ENCODE measurements at regions not wholly inside any gene's neighbourhood (a gene's known extent, or its start where the extent isn't known, plus 50 kb on each side); places are given as distances from the start of the nearest gene placed in this dataset.

DNA sequence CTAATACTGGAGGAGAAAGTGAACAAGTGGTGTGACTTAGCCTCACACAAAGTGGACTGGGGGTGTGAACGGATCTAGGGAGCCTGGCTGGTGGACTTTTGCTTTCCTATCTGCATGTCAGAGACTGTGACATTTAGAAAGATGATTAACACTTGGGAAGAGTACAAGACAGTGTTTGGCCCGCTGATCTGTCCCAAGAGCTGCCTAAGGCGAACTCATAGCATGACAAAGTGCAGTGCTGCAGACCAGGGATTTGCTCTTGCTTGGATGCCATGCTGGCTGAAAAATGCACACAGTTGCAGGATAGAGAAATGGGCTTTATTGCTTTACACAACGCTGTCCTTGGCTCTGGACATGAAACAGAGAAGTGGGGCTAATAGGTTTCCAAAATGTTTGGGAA lies 386.0 kb upstream of the MAN1A1 start:
- TF ChIP-seq, protein P1, sequence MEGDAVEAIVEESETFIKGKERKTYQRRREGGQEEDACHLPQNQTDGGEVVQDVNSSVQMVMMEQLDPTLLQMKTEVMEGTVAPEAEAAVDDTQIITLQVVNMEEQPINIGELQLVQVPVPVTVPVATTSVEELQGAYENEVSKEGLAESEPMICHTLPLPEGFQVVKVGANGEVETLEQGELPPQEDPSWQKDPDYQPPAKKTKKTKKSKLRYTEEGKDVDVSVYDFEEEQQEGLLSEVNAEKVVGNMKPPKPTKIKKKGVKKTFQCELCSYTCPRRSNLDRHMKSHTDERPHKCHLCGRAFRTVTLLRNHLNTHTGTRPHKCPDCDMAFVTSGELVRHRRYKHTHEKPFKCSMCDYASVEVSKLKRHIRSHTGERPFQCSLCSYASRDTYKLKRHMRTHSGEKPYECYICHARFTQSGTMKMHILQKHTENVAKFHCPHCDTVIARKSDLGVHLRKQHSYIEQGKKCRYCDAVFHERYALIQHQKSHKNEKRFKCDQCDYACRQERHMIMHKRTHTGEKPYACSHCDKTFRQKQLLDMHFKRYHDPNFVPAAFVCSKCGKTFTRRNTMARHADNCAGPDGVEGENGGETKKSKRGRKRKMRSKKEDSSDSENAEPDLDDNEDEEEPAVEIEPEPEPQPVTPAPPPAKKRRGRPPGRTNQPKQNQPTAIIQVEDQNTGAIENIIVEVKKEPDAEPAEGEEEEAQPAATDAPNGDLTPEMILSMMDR (conservative IDR thresholded peaks at IDR 0.05; ENCODE audit: low read depth in 2 of 2) = no peak
- TF ChIP-seq EZH2phosphoT487 (IDR thresholded peaks at IDR 0.05; ENCODE audit: unreplicated experiment) (no peak), EZH2 (IDR thresholded peaks at IDR 0.05; ENCODE audit: low read depth, unreplicated experiment) (no peak), POLR2AphosphoS5 (IDR thresholded peaks at IDR 0.05; ENCODE audit: low read depth) (no peak), ZNF114 (CRISPR knock-in tag; IDR thresholded peaks at IDR 0.05) (no peak), STAT1 (IDR thresholded peaks at IDR 0.05; ENCODE audit: unreplicated experiment) (no peak), NANOG (IDR thresholded peaks at IDR 0.05; ENCODE audit: borderline replicate concordance) (no peak), CREB1 (CRISPR knock-in tag; IDR thresholded peaks at IDR 0.05; ENCODE audit: low read depth) (no peak), JUNB (IDR thresholded peaks at IDR 0.05; ENCODE audit: unreplicated experiment) (no peak), ZNF331 (CRISPR knock-in tag; IDR thresholded peaks at IDR 0.05; ENCODE audit: low read depth) (no peak)
- TF ChIP-seq, protein P2, sequence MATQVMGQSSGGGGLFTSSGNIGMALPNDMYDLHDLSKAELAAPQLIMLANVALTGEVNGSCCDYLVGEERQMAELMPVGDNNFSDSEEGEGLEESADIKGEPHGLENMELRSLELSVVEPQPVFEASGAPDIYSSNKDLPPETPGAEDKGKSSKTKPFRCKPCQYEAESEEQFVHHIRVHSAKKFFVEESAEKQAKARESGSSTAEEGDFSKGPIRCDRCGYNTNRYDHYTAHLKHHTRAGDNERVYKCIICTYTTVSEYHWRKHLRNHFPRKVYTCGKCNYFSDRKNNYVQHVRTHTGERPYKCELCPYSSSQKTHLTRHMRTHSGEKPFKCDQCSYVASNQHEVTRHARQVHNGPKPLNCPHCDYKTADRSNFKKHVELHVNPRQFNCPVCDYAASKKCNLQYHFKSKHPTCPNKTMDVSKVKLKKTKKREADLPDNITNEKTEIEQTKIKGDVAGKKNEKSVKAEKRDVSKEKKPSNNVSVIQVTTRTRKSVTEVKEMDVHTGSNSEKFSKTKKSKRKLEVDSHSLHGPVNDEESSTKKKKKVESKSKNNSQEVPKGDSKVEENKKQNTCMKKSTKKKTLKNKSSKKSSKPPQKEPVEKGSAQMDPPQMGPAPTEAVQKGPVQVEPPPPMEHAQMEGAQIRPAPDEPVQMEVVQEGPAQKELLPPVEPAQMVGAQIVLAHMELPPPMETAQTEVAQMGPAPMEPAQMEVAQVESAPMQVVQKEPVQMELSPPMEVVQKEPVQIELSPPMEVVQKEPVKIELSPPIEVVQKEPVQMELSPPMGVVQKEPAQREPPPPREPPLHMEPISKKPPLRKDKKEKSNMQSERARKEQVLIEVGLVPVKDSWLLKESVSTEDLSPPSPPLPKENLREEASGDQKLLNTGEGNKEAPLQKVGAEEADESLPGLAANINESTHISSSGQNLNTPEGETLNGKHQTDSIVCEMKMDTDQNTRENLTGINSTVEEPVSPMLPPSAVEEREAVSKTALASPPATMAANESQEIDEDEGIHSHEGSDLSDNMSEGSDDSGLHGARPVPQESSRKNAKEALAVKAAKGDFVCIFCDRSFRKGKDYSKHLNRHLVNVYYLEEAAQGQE (IDR thresholded peaks at IDR 0.05; ENCODE audit: unreplicated experiment) = no peak
- TF ChIP-seq, protein P3, sequence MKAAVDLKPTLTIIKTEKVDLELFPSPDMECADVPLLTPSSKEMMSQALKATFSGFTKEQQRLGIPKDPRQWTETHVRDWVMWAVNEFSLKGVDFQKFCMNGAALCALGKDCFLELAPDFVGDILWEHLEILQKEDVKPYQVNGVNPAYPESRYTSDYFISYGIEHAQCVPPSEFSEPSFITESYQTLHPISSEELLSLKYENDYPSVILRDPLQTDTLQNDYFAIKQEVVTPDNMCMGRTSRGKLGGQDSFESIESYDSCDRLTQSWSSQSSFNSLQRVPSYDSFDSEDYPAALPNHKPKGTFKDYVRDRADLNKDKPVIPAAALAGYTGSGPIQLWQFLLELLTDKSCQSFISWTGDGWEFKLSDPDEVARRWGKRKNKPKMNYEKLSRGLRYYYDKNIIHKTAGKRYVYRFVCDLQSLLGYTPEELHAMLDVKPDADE (IDR thresholded peaks at IDR 0.05) = no peak
- TF ChIP-seq, protein P4, sequence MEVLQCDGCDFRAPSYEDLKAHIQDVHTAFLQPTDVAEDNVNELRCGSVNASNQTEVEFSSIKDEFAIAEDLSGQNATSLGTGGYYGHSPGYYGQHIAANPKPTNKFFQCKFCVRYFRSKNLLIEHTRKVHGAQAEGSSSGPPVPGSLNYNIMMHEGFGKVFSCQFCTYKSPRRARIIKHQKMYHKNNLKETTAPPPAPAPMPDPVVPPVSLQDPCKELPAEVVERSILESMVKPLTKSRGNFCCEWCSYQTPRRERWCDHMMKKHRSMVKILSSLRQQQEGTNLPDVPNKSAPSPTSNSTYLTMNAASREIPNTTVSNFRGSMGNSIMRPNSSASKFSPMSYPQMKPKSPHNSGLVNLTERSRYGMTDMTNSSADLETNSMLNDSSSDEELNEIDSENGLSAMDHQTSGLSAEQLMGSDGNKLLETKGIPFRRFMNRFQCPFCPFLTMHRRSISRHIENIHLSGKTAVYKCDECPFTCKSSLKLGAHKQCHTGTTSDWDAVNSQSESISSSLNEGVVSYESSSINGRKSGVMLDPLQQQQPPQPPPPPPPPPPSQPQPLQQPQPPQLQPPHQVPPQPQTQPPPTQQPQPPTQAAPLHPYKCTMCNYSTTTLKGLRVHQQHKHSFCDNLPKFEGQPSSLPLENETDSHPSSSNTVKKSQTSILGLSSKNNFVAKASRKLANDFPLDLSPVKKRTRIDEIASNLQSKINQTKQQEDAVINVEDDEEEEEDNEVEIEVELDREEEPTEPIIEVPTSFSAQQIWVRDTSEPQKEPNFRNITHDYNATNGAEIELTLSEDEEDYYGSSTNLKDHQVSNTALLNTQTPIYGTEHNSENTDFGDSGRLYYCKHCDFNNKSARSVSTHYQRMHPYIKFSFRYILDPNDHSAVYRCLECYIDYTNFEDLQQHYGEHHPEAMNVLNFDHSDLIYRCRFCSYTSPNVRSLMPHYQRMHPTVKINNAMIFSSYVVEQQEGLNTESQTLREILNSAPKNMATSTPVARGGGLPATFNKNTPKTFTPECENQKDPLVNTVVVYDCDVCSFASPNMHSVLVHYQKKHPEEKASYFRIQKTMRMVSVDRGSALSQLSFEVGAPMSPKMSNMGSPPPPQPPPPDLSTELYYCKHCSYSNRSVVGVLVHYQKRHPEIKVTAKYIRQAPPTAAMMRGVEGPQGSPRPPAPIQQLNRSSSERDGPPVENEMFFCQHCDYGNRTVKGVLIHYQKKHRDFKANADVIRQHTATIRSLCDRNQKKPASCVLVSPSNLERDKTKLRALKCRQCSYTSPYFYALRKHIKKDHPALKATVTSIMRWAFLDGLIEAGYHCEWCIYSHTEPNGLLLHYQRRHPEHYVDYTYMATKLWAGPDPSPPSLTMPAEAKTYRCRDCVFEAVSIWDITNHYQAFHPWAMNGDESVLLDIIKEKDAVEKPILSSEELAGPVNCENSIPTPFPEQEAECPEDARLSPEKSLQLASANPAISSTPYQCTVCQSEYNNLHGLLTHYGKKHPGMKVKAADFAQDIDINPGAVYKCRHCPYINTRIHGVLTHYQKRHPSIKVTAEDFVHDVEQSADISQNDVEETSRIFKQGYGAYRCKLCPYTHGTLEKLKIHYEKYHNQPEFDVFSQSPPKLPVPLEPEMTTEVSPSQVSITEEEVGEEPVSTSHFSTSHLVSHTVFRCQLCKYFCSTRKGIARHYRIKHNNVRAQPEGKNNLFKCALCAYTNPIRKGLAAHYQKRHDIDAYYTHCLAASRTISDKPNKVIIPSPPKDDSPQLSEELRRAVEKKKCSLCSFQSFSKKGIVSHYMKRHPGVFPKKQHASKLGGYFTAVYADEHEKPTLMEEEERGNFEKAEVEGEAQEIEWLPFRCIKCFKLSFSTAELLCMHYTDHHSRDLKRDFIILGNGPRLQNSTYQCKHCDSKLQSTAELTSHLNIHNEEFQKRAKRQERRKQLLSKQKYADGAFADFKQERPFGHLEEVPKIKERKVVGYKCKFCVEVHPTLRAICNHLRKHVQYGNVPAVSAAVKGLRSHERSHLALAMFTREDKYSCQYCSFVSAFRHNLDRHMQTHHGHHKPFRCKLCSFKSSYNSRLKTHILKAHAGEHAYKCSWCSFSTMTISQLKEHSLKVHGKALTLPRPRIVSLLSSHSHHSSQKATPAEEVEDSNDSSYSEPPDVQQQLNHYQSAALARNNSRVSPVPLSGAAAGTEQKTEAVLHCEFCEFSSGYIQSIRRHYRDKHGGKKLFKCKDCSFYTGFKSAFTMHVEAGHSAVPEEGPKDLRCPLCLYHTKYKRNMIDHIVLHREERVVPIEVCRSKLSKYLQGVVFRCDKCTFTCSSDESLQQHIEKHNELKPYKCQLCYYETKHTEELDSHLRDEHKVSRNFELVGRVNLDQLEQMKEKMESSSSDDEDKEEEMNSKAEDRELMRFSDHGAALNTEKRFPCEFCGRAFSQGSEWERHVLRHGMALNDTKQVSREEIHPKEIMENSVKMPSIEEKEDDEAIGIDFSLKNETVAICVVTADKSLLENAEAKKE (CRISPR knock-in tag; IDR thresholded peaks at IDR 0.05) = no peak
